ENCODE measurements at regions not wholly inside any gene's neighbourhood (a gene's known extent, or its start where the extent isn't known, plus 50 kb on each side); places are given as distances from the start of the nearest gene placed in this dataset.

GRCh38 chr1:118558933-118559332, 373.9 kb upstream of the SPAG17 start (continued):
- TF ChIP-seq RNF2 (conservative IDR thresholded peaks at IDR 0.05; ENCODE audit: low read depth) (no peak), ZNF24 (IDR thresholded peaks at IDR 0.05) (no peak), ZNF724P (CRISPR knock-in tag; IDR thresholded peaks at IDR 0.05; ENCODE audit: borderline replicate concordance) (no peak), ZNF660 (CRISPR knock-in tag; IDR thresholded peaks at IDR 0.05; ENCODE audit: borderline replicate concordance, low read depth) (no peak)
- TF ChIP-seq, protein P1, sequence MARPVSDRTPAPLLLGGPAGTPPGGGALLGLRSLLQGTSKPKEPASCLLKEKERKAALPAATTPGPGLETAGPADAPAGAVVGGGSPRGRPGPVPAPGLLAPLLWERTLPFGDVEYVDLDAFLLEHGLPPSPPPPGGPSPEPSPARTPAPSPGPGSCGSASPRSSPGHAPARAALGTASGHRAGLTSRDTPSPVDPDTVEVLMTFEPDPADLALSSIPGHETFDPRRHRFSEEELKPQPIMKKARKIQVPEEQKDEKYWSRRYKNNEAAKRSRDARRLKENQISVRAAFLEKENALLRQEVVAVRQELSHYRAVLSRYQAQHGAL (CRISPR knock-in tag; IDR thresholded peaks at IDR 0.05; ENCODE audit: not compliant biosample characterization): no peak
- TF ChIP-seq, protein P2, sequence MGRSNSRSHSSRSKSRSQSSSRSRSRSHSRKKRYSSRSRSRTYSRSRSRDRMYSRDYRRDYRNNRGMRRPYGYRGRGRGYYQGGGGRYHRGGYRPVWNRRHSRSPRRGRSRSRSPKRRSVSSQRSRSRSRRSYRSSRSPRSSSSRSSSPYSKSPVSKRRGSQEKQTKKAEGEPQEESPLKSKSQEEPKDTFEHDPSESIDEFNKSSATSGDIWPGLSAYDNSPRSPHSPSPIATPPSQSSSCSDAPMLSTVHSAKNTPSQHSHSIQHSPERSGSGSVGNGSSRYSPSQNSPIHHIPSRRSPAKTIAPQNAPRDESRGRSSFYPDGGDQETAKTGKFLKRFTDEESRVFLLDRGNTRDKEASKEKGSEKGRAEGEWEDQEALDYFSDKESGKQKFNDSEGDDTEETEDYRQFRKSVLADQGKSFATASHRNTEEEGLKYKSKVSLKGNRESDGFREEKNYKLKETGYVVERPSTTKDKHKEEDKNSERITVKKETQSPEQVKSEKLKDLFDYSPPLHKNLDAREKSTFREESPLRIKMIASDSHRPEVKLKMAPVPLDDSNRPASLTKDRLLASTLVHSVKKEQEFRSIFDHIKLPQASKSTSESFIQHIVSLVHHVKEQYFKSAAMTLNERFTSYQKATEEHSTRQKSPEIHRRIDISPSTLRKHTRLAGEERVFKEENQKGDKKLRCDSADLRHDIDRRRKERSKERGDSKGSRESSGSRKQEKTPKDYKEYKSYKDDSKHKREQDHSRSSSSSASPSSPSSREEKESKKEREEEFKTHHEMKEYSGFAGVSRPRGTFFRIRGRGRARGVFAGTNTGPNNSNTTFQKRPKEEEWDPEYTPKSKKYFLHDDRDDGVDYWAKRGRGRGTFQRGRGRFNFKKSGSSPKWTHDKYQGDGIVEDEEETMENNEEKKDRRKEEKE (IDR thresholded peaks at IDR 0.05): no peak

DNA sequence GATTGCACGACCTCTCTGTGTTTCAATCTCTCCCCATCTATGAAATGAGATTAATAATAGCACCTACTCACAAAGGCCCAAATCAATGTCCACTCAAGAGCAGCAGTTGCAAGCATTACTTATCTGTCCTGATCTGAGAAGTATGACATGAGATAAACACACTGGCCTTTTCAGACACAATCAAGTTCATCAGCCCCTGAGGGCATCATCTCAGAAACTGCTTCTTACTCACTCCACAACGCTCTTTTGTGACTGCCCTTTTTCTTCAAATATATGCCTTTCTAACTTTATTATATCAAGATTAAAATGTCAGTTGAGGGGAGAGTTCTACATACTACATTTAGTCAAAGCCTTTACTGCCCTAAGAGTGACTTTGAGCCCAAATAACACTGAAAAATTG, 371.9 kb upstream of the SPAG17 start:
- no peak for FAIRE-seq
- CTCF ChIA-PET (ENCODE audit: low intra/inter-chr PET ratio, low total read pairs): no interaction called here
- Histone ChIP-seq H3K4me3 (replicated peaks in 1 of 3; ENCODE audit: insufficient read depth in 1 of 3, low read depth in 2 of 3, low read length in 3 of 3) (no peak overlapping the region), H3K27me3 (ENCODE audit: control insufficient read depth in 1 of 2, insufficient read depth in 2 of 2, low read length in 2 of 2) (no peaks in the 10 kb centered on the region), H3K36me3 (replicated peaks in 1 of 2; ENCODE audit: control insufficient read depth in 1 of 2, insufficient read depth in 2 of 2, low read length in 2 of 2) (no peaks in the 10 kb centered on the region), H3K9me3 (ENCODE audit: low read length) (no peaks in the 10 kb centered on the region), H3K4me2 (ENCODE audit: low read depth, low read length) (no peak overlapping the region), H2AFZ (ENCODE audit: low read length) (no peak overlapping the region), H3K27ac (ENCODE audit: extremely low read length, insufficient read depth, low read length) (no peak overlapping the region), H3K79me2 (ENCODE audit: insufficient read depth, low read length) (no peaks in the 10 kb centered on the region), H3K4me1 (ENCODE audit: insufficient read depth, low read length) (no peaks in the 10 kb centered on the region), H3K9ac (ENCODE audit: insufficient read depth, low read depth, low read length) (no peak overlapping the region), H4K20me1 (ENCODE audit: insufficient read depth, low read length) (no peaks in the 10 kb centered on the region)
- in situ Hi-C loops (cut with HindIII; ENCODE audit: extremely low pct_ligation_motif_present, low pct_unique_long_range_greater_than_20kb): loop anchor here (25.0 kb wide), 1 partner anchor 455 kb away; no protein-coding TSS in a partner anchor
- no peak for TF ChIP-seq MED1 (CRISPR knock-in tag; IDR thresholded peaks at IDR 0.05)
- DNase-seq (ENCODE audit: low spot score): no peak
- 0% methylated on average over 2 of the region's 2 CpGs for WGBS (ENCODE audit: low lambda C conversion rate)
- POLR2A ChIA-PET: no interaction called here
- ATAC-seq: no peak
- intact Hi-C loops (cut with micrococcal nuclease; ENCODE audit: unreplicated experiment): no loop called here
- BruUV-seq (replicated peaks): no TSS peak
